ENCODE measurements at regions not wholly inside any gene's neighbourhood (a gene's known extent, or its start where the extent isn't known, plus 50 kb on each side); places are given as distances from the start of the nearest gene placed in this dataset.

GRCh38 chr22:48703265-48703941 lies 1124.3 kb downstream of the BRD1 start:
- TF ChIP-seq CTCF (IDR thresholded peaks at IDR 0.05) (no peak), POLR2A (IDR thresholded peaks at IDR 0.05) (no peak), POLR2AphosphoS5 (IDR thresholded peaks at IDR 0.05) (no peak)
